GM06990 (cell line): ENCODE measurements at regions not wholly inside any gene's neighbourhood (a gene's known extent, or its start where the extent isn't known, plus 50 kb on each side); places are given as distances from the start of the nearest gene placed in this dataset.
"Not testable (repeated sequence)": the region's sequence is repeated elsewhere in the genome, so short reads cannot be mapped to it uniquely, and the experiment has no call there.

Source experiments
- DNase-seq: peaks from one replicate; pipeline ENCODE4 v3.0.0-alpha.2; 2011; ENCODE audit not compliant: insufficient read length; ENCODE audit errors: extremely low read depth
- H3K27me3 ChIP-seq: replicated peaks from 2 replicates; pipeline ENCODE4 v1.6.0; 2011; ENCODE audit warnings: low read length; ENCODE audit not compliant: control insufficient read depth, insufficient read depth
- H3K36me3 ChIP-seq: 2 replicates; pipeline ENCODE4 v1.5.1; 2011; ENCODE audit warnings: low read length; ENCODE audit not compliant: control insufficient read depth, insufficient read depth
- H3K4me3 ChIP-seq: replicated peaks from 2 replicates; pipeline ENCODE4 v1.5.1; 2011; ENCODE audit warnings: low read depth, mild to moderate bottlenecking, control low read depth, low read length
- CTCF ChIP-seq: IDR thresholded peaks from 2 replicates; pipeline ENCODE4 v1.5.1; 2011; ENCODE audit warnings: low read length, control low read depth, mild to moderate bottlenecking, inconsistent platforms; ENCODE audit not compliant: insufficient read depth, poor library complexity, severe bottlenecking

DNA sequence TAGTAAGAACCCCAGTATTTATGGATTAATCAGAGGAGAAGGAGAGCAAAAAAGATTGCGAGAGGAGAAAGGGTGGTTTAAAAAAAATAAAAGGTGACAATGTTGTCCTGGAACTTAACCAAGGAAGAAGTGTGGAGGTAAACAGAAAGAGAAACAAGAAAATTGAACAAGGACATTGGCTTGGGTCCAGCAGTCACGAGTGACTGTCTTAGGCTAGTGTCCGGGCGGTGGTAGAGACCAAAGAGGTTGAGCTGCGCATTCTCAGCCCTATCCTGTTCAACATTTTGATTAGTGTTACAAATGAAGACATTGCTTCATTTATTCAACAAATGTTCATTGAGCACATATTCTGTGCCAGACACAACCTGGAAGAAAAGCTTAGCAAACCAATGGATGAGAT lies 329.9 kb downstream of the FGFR2 start:
- H3K36me3 ChIP-seq = no peaks in the 10 kb centered on the region
- H3K27me3 ChIP-seq = no peaks in the 10 kb centered on the region; the same call in 1 of the 2 replicates
- no peak for TF ChIP-seq CTCF
- DNase-seq = no peak
- no peak overlapping the region for H3K4me3 ChIP-seq

- TF ChIP-seq CTCF = no peak
- Histone ChIP-seq H3K36me3 (no peaks in the 10 kb centered on the region), H3K4me3 (no peak overlapping the region), H3K27me3 (no peaks in the 10 kb centered on the region; the same call in 1 of the 2 replicates)
- DNase-seq = no peak
Measured at GRCh38 chr10:121268863-121269432, 329.3 kb downstream of the FGFR2 start.

GRCh38 chr10:121270906-121271305 lies 327.3 kb downstream of the FGFR2 start:
- H3K4me3 ChIP-seq = no peak overlapping the region
- TF ChIP-seq CTCF = no peak
- no peaks in the 10 kb centered on the region for H3K36me3 ChIP-seq
- H3K27me3 ChIP-seq = no peaks in the 10 kb centered on the region; the same call in 1 of the 2 replicates
- no peak for DNase-seq

GRCh38 chr10:121276046-121276445 lies 322.2 kb downstream of the FGFR2 start:
- DNase-seq = no peak
- Histone ChIP-seq H3K36me3 (no peaks in the 10 kb centered on the region), H3K27me3 (no peaks in the 10 kb centered on the region; the same call in 1 of the 2 replicates), H3K4me3 (no peak overlapping the region)
- TF ChIP-seq CTCF = no peak

- DNase-seq = no peak
- no peak for TF ChIP-seq CTCF
- Histone ChIP-seq H3K36me3 (no peaks in the 10 kb centered on the region), H3K27me3 (no peaks in the 10 kb centered on the region; the same call in 1 of the 2 replicates), H3K4me3 (no peak overlapping the region)
Measured at GRCh38 chr10:121276822-121277221, 321.4 kb downstream of the FGFR2 start.

DNA sequence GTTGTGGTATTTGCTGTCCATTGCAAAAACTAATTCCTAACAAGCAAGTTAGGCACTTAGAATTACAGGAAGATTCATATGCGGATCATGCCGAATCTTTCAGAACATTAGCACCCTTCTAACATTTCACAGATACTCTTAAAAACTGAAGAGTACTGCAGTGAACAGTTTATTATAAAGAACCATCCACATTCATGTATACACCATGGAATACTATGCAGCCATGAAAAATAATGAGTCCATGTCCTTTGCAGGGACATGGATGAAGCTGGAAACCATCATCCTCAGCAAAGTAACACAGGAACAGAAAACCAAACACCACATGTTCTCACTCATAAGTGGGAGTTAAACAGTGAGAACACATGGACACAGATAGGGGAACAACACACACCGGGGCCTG lies 319.9 kb downstream of the FGFR2 start:
- H3K27me3 ChIP-seq, H3K36me3 ChIP-seq, DNase-seq, H3K4me3 ChIP-seq: not testable (repeated sequence)
